GM21526 (cell line): ENCODE measurements at regions not wholly inside any gene's neighbourhood (a gene's known extent, or its start where the extent isn't known, plus 50 kb on each side); places are given as distances from the start of the nearest gene placed in this dataset.

ENCODE experiments used
- ATAC-seq: cut with Tn5 transposase; IDR thresholded peaks from one replicate; pipeline ENCODE4 v1.9.1; 2021; ENCODE audit warnings: moderate library complexity; ENCODE audit not compliant: unreplicated experiment, low FRiP score

DNA sequence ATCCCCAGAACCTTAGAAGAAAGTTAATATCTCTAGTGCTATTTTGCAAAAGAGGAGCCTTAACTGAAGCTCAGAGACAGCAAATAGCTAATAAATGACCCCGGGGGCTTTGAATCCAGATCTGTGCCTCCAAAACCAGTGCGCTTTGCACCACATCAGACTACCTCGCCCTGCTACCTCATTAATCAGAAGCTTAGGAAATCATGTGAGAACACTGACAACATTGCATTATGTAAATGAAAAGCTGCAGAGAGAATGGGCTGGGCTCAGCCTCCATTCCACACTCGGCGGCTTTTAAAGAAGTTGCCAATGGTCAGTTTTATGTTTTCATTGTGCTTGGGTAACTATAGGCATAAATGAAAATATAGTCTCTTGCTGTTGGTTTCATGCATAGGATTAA, 54.0 kb upstream of the STMND1 start:
- no peak for ATAC-seq

DNA sequence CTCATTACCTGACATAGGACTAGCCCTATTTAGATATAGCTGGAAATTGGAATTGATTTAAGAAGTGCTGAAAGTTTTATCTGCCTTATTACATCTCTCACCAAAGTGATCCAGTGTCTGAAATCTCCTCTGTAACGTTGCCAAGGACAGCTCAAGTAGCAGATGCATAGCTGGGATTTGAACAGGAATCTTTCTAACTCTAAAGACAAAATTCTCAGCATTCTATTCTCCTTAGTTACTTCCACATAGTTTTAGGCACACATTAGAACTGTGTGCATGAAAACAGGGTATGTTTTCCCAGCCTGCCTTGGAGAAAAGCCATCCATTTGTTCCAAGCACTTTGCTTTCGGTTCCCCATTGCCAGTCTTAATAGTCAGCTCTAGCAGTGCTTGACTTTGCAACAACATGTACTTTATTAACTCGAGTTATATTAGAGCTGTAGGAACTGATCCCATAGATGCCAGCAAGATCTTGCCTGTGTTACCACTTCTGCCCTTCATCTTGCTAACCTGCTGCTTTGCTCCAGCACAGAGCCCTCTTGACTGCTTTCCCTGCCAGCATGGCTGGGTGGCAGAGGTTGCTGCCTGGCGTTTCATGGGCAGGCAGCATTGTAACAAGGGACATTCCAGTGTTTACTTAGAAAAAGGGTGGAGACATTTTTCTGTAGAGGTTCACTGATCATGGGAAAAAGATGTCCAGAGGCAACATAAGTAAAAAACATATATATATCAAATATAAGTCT, 56.1 kb upstream of the STMND1 start:
- ATAC-seq, result no peak

DNA sequence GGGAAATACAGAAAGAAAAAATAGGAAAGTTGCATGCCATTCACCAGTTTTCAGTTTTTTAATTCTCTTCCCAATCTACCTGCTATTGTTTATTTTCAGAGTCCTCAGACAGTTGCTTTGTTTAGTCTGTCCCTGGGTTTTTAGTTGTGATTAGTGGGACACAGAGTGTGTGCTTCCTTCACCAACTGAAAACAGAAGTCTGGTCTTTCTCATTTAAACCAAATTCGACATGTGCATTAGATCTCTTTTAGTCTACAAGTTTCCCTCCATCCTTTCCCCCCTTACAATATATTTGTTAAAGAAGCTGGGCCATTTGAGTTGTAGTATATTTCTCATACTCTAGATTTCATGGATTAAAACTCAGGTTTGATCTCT, 58.7 kb upstream of the STMND1 start:
- no peak for ATAC-seq

DNA sequence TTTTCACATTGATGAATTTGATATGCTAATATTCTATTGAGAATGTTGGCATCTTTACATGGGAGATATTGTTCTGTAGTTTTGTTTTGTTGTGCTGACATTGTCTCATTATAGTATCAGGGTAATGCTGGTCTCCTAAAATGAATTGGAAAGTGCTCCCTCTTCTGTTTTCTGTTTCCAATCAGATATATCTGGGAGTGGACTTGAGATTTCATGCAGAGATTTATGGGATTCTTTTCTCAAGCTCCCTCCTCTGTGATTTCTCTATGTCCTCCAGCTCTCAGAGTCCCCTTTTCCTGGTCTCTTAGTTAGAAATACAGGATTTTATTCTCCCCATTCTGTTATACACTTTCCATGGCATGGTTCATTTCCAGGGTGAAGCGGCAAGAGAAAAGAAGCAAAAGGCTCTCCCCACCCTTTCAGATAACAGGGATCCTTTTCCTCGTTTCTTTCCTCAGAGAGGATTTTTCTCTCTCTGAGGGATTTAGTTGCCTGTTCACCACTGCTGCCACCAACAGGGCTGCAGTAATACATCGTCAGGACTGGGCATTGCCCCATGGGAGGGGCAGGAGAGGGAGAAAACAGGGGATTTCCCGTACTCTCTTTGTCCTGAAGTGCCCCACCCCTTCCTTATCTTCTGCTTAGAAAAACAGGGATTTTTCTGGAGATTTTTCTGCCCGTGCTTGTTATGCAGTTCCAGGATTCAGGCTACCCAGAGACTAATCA, 59.3 kb upstream of the STMND1 start:
- ATAC-seq, result no peak

DNA sequence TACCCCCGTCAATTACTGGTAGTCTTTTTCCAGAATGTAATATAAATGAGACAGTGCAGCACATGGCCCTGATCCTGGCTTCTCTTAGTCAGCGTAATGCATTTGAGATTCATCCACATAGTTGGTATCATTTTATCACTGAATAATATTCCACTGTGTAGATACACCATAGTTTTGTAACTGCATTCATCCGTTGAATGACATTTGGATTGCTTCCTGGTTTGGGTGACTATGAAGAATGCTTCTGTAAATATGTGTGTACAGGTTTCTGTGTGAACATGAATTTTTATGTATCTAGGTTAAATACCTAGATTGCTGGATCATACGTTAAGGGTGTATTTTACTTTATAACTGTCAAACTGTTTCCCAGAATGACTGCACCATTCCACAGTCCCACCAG, 62.6 kb upstream of the STMND1 start:
- no peak for ATAC-seq

DNA sequence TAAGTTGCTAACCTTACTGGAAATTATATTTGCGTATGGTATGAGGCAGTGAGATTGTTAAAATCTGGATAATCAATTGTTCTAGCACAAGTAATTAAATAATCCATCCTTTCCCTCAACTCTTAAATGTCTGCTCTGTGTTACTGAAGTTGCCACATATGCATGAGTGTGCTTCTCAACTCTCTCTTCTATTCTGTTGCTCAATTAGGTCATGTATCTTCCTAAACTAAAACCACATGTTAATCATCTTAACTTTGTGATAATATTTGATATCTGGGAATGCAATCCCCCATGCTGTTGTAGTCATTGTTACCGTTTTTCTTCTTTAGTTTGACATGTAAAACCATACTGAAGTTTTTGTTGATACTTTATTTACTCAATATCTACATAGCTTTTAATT, 63.5 kb upstream of the STMND1 start:
- no peak for ATAC-seq

DNA sequence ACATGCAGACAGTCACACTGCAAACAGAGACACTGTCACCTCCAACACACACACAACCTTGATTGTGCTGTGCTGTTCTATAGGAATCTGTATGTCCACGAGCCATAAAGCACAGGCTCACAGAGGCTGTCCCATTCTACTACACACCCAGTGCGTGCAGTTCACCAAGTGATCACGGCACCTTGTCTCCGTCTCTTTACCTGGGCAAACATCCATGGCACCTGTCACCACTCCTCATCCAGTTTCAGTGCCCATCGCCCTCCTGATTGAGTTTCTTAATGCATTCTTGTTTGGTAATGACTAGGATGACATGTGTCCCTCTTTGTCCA, 65.8 kb upstream of the STMND1 start:
- ATAC-seq, result no peak

DNA sequence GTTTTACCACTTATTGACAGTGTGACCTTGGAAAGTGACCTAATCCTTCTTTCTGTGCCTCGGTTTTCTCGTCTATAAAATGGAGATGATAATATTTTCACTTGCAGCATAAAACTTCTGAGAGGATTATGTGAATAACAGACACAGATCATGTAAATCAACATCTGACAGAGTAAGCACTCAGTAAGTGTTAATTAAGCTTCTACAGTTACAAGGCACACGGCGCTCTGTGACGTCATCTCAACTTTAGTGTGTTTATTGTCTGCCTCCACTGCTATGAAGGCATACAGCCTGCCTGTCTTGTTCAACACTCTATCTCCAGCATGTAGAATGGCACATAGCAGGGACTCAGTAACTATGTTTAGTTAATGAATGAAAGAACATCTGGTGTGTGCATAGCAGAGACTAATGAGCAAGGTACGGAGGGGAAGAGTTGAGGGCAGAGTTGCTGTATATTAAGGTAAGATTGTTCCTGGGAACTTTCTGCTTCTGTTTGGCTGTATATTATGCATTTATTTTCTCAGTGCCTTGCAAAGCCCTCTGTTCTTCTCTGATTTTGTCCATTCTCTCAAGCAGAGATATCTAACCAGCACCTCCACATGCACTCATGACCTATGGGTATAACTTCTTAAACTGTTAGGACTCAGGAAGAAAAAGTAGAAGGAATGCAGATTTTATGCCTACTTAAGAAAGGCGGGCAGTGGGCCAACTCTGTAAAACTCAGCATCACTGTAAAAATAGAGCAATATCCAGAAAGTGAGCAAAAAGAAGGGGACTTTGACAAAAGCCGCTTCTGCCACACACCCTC, 66.4 kb upstream of the STMND1 start:
- no peak for ATAC-seq

DNA sequence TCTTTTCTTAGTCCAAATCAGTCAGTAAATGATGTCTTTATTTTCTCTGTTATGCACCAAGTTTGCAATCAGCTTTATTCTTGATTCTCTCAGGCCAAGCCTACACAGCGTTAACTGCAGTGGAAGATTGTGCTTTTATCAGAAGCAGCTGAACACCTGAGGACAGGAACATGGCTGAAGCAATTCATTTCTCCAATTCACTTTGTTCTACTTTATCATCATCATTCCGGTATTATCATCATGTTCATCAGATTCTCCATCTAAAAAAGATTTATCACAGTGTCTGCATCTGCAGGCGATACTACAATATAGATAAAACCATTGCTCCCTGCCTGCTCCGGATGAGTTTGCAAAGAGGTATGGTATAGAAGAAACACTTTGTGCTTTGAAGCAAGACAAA, 68.1 kb upstream of the STMND1 start:
- no peak for ATAC-seq

DNA sequence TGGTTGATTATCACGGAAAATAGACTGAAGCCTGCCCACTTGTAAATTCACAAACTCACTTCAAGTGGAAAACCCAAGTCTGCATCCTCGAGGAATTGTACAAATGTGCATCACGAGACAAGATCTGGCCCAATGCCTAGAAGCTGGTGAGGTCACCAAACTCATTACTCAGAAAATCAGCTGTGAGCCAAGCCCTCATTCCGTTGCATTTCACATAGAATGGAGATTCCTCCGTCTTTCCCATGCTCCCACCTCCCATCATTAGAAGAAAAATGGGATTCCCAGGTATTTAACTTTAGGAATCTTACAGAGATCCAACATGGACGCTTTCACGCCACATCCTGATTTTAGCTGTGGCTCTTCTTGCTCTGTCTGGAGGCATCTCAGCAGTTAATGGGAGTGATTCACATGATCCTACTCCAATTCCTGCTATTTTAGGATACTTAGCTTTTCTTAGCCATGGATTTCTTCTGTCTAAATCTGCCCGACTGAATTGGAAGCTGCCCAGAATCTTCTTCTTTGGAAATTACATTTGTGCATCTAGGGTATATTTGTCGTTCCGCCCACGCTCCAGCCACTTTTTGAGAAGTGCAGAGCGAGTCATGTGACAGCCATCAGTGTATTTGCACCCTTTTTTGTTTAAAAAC, 68.7 kb upstream of the STMND1 start:
- ATAC-seq, result no peak

DNA sequence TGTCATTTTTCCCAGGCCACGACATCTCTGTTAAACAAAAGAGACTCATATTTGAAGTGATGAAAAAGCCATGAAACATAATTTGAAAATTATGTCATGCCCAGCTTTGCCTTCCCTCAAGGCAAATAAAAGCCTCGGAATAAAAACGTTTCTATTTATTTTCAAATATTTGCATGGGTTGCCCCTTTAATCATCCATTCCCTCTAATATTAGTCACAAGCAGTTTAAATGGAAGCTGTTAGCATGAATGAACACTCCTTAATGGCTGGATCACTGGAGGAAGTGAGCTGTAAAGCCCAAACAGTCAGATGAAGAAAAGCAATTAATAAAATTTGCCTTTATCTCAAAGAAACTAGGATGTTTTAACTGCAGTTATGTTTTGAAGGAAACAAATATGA, 69.3 kb upstream of the STMND1 start:
- no peak for ATAC-seq

DNA sequence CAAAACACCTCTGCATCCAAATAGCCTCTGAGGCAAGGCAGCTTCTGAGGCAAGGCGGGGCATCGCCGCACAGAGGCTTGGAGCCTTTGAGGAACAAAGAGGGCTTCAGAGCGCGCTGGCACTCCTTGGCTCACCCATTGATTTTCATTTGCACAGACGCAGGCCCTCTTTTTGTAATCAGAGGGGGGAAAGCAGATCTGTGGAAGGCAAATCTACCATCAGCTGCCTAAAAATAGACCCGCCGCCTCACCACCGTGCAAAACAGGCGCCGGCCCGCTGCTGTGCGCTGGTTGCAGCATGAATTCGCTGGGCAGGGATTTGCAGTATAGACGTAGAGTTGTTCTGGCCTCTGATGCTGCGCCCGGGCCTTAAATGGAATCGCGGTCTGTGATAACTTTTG, 69.9 kb upstream of the STMND1 start:
- ATAC-seq, result no peak

DNA sequence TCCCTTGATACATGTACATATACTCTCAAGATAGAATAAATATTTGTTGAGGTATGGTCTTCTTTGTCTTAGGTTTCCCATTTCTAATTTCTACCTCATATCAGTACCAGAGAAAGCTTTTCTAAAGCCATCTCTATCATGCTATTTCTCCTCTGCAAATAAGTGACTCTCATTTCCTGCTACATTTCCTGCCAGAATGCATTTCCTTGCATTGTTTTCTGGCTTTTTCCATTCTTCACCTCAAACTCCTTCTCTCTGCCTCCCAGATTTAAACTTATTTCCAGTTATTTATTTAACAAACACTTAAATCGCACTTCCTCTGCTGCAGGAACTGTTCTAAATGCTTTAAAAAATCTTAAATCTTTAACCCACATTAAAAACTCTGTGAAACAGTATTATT, 74.4 kb upstream of the STMND1 start:
- ATAC-seq, result no peak

DNA sequence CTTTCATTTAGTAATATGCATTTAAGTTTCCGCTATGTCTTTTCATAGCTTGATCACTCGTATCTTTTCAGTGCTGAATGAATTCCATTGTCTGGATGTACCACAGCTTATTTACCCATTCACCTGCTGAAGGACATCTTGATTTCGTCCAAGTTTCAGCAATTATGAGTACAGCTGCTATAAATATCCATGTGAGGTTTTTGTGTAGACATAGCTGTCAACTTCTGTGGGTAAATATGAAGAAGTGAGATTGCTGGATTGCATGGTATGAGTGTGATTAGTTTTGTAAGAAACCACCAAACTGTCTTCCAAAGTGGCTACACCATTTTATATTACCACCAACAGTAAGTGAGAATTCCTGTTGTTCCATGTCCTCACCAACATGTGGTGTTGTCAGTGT, 79.2 kb upstream of the STMND1 start:
- peak; percentile 85 for ATAC-seq

DNA sequence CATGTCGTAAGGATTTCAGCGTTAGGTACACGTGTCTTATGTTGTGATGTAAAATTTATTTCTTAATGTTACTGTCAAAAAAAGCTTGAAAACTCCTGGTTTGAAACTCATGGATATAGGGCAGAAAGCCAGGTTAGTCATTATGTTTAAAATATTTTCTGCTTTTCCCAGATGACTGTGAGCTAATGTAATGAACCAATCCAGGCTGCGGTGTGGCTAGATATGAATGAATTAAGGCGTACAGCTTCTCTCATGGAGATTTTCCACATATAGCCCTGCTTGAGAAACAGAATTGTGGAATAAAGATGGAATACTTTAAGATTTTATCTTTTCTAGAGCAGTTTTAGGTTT, 80.3 kb upstream of the STMND1 start:
- no peak for ATAC-seq

DNA sequence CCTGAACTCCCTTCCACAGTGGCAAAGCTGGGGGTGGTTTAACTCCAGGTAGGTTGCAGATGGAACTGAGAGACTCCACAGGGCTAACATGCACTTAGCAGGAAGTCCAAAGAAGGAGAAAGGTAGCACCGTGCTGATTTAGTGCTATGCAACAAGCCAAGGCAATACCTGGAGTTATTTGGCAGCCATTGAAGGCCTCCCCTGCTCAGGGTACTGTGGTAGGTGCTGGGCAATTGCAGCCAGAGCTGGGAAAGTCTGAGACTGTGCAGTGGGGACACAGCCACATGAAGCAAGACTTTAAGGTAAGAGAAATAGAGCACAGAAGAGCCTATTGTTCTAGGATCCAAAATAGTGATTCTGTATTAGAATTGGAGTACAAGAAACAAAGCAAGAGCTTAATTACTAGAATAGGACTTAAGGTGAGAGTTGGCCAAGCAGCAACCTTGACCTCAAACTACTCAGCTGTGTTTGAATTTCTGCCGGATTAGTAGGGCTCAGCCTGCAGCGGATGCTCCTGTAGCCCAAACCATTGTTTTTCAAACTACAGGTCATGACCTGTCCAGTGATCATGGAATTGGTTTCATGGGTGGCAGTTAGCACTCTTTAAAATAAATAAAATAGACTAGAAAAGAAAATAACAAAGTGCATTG, 80.8 kb upstream of the STMND1 start:
- ATAC-seq, result no peak

DNA sequence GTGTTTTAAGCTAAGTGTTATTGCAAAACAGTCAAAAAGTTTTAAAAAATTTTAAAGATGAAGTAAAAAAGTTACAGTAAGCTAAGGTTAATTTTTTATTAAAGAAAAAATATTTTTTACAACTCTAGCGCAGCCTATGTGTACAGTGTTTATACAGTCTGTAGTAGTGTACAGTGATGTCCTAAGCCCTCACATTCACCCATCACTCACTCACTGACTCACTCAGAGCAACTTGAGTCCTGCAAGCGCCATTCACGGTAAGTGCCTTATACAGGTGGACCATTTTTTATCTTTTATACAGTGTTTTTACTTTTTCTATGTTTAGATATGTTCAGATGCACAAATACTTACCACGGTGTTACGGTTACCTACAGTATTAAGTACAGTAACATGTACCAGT, 83.4 kb upstream of the STMND1 start:
- no peak for ATAC-seq

DNA sequence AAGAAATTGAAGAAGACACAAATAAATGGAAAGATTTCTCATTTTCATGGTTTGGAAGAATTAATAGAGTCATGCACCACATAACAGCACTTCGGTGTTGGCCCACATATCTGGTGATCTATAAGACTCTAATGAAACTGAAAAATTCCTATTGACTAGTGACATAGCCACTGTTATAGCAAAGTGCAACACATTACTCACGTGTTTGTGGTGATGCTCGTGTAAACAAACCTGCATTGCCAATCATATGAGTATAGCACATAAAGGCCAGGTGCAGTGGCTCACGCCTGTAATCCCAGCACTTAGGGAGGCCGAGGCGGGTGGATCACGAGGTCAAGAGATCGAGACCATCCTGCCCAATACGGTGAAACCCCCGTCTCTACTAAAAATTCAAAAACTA, 84.4 kb upstream of the STMND1 start:
- no peak for ATAC-seq

DNA sequence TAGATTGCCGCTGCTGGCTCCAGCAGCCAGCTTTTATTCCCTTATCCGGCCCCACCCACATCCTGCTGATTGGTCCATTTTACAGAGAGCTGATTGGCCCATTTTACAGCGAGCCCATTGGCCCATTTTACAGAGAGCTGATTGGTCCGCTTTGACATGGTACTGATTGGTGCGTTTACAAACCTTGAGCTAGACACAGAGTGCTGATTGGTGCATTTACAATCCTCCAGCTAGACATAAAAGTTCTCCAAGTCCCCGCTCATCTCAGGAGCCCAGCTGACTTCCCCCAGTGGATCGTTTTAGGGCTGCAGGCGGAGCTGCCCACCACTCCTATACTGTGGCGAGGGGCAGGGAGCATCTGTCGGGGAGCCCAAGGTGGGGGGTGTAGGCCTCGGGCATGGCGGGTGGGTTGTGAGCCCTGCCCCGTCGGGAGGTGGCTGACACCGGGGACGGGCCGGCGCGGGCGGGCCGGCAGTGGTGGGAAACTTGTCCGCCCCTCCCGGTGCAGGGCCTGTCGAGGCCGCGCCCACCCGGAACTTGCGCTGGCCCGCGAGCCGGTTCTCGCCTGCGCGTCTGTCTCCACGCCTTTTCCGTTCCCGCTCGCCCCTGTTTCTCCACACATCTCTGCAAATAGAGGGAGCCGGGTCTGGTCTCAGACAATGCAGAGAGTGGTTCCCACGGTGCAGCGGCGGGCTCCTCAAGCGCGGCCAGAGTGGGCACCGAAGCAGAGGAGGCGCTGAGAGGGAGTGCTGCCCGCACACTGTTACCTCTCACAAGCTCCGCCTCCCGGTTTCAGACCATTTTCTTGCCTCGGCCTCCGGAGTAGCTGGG, 86.1 kb upstream of the STMND1 start:
- no peak for ATAC-seq

DNA sequence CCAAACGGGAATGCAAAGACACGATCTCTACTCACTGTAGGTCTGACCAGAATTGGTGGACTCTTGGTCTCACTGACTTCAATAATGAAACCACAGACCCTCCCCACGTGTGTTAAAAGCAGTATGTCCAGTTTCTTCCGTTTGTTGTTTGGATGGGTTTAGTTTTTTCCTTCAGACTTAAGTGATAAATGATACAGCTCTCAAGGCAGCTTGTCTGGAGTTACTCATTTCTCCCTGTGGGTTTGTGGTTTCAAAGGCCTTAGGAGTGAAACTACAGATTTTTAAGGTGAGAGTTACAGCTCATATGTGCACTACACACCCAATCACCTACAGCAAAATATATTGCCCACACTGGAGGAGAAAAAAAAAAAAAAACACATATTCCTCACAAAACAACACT, 86.7 kb upstream of the STMND1 start:
- ATAC-seq, result no peak
